HPDE6-E6E7 (cell line): ENCODE measurements at regions not wholly inside any gene's neighbourhood (a gene's known extent, or its start where the extent isn't known, plus 50 kb on each side); places are given as distances from the start of the nearest gene placed in this dataset.

Experiments used
- DNase-seq: peaks from one replicate; pipeline ENCODE4 v3.0.0; 2011; ENCODE audit warnings: missing footprints; ENCODE audit errors: extremely low spot score

GRCh38 chr9:103761466-103761865 is 332.6 kb upstream of the SMC2 start:
- DNase-seq: no peak

- peak; percentile 21 for DNase-seq
Measured at GRCh38 chr9:103789686-103790085, 304.4 kb upstream of the SMC2 start.

- DNase-seq: peak; percentile 71
Measured at GRCh38 chr9:103798620-103799019, 295.5 kb upstream of the SMC2 start.

- no peak for DNase-seq
Measured at GRCh38 chr9:103799959-103800358, 294.1 kb upstream of the SMC2 start.

- DNase-seq: no peak
Measured at GRCh38 chr9:103802068-103802467, 292.0 kb upstream of the SMC2 start.

- no peak for DNase-seq
Measured at GRCh38 chr9:103803245-103803644, 290.9 kb upstream of the SMC2 start.

- DNase-seq: peak; percentile 61
Measured at GRCh38 chr9:103804077-103804735, 289.9 kb upstream of the SMC2 start.

GRCh38 chr9:103809745-103810144 is 284.4 kb upstream of the SMC2 start:
- DNase-seq: no peak

- no peak for DNase-seq
Measured at GRCh38 chr9:103811462-103811861, 282.6 kb upstream of the SMC2 start.

- no peak for DNase-seq
Measured at GRCh38 chr9:103816146-103816545, 278.0 kb upstream of the SMC2 start.

- no peak for DNase-seq
Measured at GRCh38 chr9:103819936-103820335, 274.2 kb upstream of the SMC2 start.

- no peak for DNase-seq
Measured at GRCh38 chr9:103821115-103821514, 273.0 kb upstream of the SMC2 start.

GRCh38 chr9:103837940-103838339 is 256.2 kb upstream of the SMC2 start:
- DNase-seq: no peak

- no peak for DNase-seq
Measured at GRCh38 chr9:103839197-103839596, 254.9 kb upstream of the SMC2 start.

- no peak for DNase-seq
Measured at GRCh38 chr9:103867886-103868285, 226.2 kb upstream of the SMC2 start.

GRCh38 chr9:103872811-103873210 is 221.3 kb upstream of the SMC2 start:
- no peak for DNase-seq

GRCh38 chr9:103881419-103881818 is 212.7 kb upstream of the SMC2 start:
- DNase-seq: no peak

- DNase-seq: no peak
Measured at GRCh38 chr9:103889989-103890388, 204.1 kb upstream of the SMC2 start.

- DNase-seq: no peak
Measured at GRCh38 chr9:103894184-103894583, 199.9 kb upstream of the SMC2 start.

GRCh38 chr9:103898550-103898949 is 195.6 kb upstream of the SMC2 start:
- no peak for DNase-seq

GRCh38 chr9:103899866-103900265 is 194.2 kb upstream of the SMC2 start:
- no peak for DNase-seq

- no peak for DNase-seq
Measured at GRCh38 chr9:103900466-103900865, 193.6 kb upstream of the SMC2 start.

- no peak for DNase-seq
Measured at GRCh38 chr9:103902263-103902662, 191.8 kb upstream of the SMC2 start.

GRCh38 chr9:103904242-103904641 is 189.9 kb upstream of the SMC2 start:
- no peak for DNase-seq
